ENCODE measurements at regions not wholly inside any gene's neighbourhood (a gene's known extent, or its start where the extent isn't known, plus 50 kb on each side); places are given as distances from the start of the nearest gene placed in this dataset.

GRCh38 chr11:130601764-130602460 lies 153.5 kb downstream of the ADAMTS15 start:
- Histone ChIP-seq H3K27me3 (ENCODE audit: insufficient read depth, low read length, poor library complexity) (no peaks in the 10 kb centered on the region), H3K79me2 (ENCODE audit: insufficient read depth, low read length) (no peaks in the 10 kb centered on the region), H3K4me3 (ENCODE audit: low read depth in 1 of 2, low read length in 2 of 2) (no peak overlapping the region), H3K9me3 (ENCODE audit: insufficient read depth, low read length, severe bottlenecking) (no peaks in the 10 kb centered on the region), H3K27ac (ENCODE audit: low read length) (no peak overlapping the region), H2AFZ (ENCODE audit: low read depth, low read length) (no peak overlapping the region), H3K4me2 (ENCODE audit: insufficient read depth, low read length) (no peak overlapping the region), H4K20me1 (ENCODE audit: insufficient read depth, low read length) (no peaks in the 10 kb centered on the region), H3K4me1 (ENCODE audit: insufficient read depth, low read length) (no peaks in the 10 kb centered on the region), H3K9ac (ENCODE audit: low read depth, low read length) (no peak overlapping the region), H3K36me3 (ENCODE audit: insufficient read depth, low read length) (no peaks in the 10 kb centered on the region)
- DNase-seq (no peak), ATAC-seq (ENCODE audit: insufficient read depth, low read depth) (no peak)
- TF ChIP-seq EZH2 (IDR thresholded peaks at IDR 0.05; ENCODE audit: borderline replicate concordance, low read depth, low read length, severe bottlenecking) = no peak
- no peak for TF ChIP-seq CTCF (IDR thresholded peaks at IDR 0.05; ENCODE audit: borderline replicate concordance, extremely low read depth, low read length, poor library complexity, severe bottlenecking)

GRCh38 chr11:130602641-130603334 lies 154.3 kb downstream of the ADAMTS15 start:
- Histone ChIP-seq H3K4me3 (ENCODE audit: low read depth in 1 of 2, low read length in 2 of 2) (no peak overlapping the region), H3K4me1 (ENCODE audit: insufficient read depth, low read length) (no peaks in the 10 kb centered on the region), H4K20me1 (ENCODE audit: insufficient read depth, low read length) (no peaks in the 10 kb centered on the region), H3K4me2 (ENCODE audit: insufficient read depth, low read length) (no peak overlapping the region), H3K79me2 (ENCODE audit: insufficient read depth, low read length) (no peaks in the 10 kb centered on the region), H3K36me3 (ENCODE audit: insufficient read depth, low read length) (no peaks in the 10 kb centered on the region), H3K9ac (ENCODE audit: low read depth, low read length) (no peak overlapping the region), H3K27ac (ENCODE audit: low read length) (no peak overlapping the region), H3K27me3 (ENCODE audit: insufficient read depth, low read length, poor library complexity) (no peaks in the 10 kb centered on the region), H2AFZ (ENCODE audit: low read depth, low read length) (no peak overlapping the region), H3K9me3 (ENCODE audit: insufficient read depth, low read length, severe bottlenecking) (no peaks in the 10 kb centered on the region)
- DNase-seq = no peak
- TF ChIP-seq CTCF (IDR thresholded peaks at IDR 0.05; ENCODE audit: borderline replicate concordance, extremely low read depth, low read length, poor library complexity, severe bottlenecking) = no peak
- TF ChIP-seq EZH2 (IDR thresholded peaks at IDR 0.05; ENCODE audit: borderline replicate concordance, low read depth, low read length, severe bottlenecking) = no peak
- ATAC-seq (ENCODE audit: insufficient read depth, low read depth) = no peak

- Histone ChIP-seq H3K4me3 (ENCODE audit: low read depth in 1 of 2, low read length in 2 of 2) (no peak overlapping the region), H3K27me3 (ENCODE audit: insufficient read depth, low read length, poor library complexity) (peaks cover 4% of the 10 kb centered on the region), H3K36me3 (ENCODE audit: insufficient read depth, low read length) (no peaks in the 10 kb centered on the region), H4K20me1 (ENCODE audit: insufficient read depth, low read length) (no peaks in the 10 kb centered on the region), H3K9me3 (ENCODE audit: insufficient read depth, low read length, severe bottlenecking) (no peaks in the 10 kb centered on the region), H3K79me2 (ENCODE audit: insufficient read depth, low read length) (no peaks in the 10 kb centered on the region), H3K4me1 (ENCODE audit: insufficient read depth, low read length) (no peaks in the 10 kb centered on the region), H2AFZ (ENCODE audit: low read depth, low read length) (no peak overlapping the region), H3K9ac (ENCODE audit: low read depth, low read length) (no peak overlapping the region), H3K4me2 (ENCODE audit: insufficient read depth, low read length) (no peak overlapping the region), H3K27ac (ENCODE audit: low read length) (no peak overlapping the region)
- DNase-seq (no peak), ATAC-seq (ENCODE audit: insufficient read depth, low read depth) (no peak)
- no peak for TF ChIP-seq CTCF (IDR thresholded peaks at IDR 0.05; ENCODE audit: borderline replicate concordance, extremely low read depth, low read length, poor library complexity, severe bottlenecking)
- TF ChIP-seq EZH2 (IDR thresholded peaks at IDR 0.05; ENCODE audit: borderline replicate concordance, low read depth, low read length, severe bottlenecking) = no peak
Measured at GRCh38 chr11:130603335-130603906, 155.0 kb downstream of the ADAMTS15 start.
